GM20431 (cell line): ENCODE measurements at regions not wholly inside any gene's neighbourhood (a gene's known extent, or its start where the extent isn't known, plus 50 kb on each side); places are given as distances from the start of the nearest gene placed in this dataset.

Experiments used
- in situ Hi-C: fragments of 300-500 bp; cut with MseI, MboI; formaldehyde crosslinking; loops from one replicate; pipeline ENCODE4 v1.15.0; 2020; ENCODE audit warnings: low sequenced_read_pairs; ENCODE audit not compliant: unreplicated experiment

GRCh38 chr10:30770229-30770628 lies 140.7 kb upstream of the LYZL2 start:
- in situ Hi-C loops, result loop anchor here (25.0 kb wide), 1 partner anchor 1017 kb away; no protein-coding TSS in a partner anchor

- in situ Hi-C loops, result loop anchor here (25.0 kb wide), 1 partner anchor 1018 kb away; no protein-coding TSS in a partner anchor
Observed at GRCh38 chr10:30769361-30769760, 139.8 kb upstream of the LYZL2 start.

- in situ Hi-C loops, result loop anchor here (25.0 kb wide), 1 partner anchor 1022 kb away; no protein-coding TSS in a partner anchor
Observed at GRCh38 chr10:30765616-30766015, 136.1 kb upstream of the LYZL2 start.

DNA sequence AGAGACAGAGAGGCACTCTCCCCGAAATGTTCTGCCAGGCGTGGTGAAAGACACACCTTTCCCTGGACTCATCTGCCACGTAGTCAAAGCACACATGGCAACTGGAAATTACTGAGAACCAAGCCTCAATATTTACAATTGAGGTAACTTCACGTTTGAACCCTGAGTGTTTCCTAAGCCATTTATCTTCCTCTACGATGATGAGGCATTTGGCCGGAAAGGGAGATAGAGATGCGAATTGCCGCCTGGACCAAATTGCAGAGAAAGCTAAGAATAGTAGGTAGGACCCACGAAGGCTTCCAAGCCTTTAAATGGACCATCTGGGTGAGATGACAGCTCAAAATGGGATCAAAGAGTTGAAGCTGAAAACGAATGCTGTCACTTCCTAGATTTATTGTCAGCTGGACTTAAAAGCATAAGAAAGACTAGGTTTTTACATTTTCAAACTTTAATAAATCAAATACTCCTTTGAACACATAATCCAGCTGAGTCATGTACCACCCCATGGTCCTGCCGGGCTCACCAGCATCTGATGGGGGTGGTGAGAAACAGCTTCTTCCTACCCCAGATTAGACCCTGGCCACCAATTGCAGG lies 135.6 kb upstream of the LYZL2 start:
- in situ Hi-C loops, result loop anchor here (25.0 kb wide), 1 partner anchor 1022 kb away; no protein-coding TSS in a partner anchor

GRCh38 chr10:30763918-30764317 lies 134.4 kb upstream of the LYZL2 start:
- in situ Hi-C loops, result loop anchor here (25.0 kb wide), 1 partner anchor 1023 kb away; no protein-coding TSS in a partner anchor

- in situ Hi-C loops, result loop anchor here (25.0 kb wide), 1 partner anchor 1025 kb away; no protein-coding TSS in a partner anchor
Observed at GRCh38 chr10:30762620-30763019, 133.1 kb upstream of the LYZL2 start.

DNA sequence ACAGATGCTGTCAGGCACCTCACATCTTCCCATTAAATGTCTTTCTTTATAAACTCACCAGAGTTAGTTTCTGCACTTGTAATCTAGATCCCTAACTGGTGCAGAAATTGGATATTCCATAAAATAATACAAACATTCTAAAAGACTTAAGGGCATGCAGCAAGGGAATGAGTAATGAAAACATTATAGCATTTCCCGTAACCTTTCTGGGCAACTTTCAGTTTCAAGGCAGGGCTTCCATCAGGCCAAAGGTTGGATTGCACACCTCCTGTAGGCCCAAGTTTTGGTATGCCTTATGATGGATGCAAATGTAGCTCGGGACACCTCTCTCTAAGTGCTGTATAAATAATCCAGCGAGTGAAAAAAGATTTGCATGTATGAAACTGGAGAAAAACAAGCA lies 129.9 kb upstream of the LYZL2 start:
- in situ Hi-C loops, result loop anchor here (25.0 kb wide), 1 partner anchor 1028 kb away; no protein-coding TSS in a partner anchor

- in situ Hi-C loops, result loop anchor here (25.0 kb wide), 1 partner anchor 1029 kb away; no protein-coding TSS in a partner anchor
Observed at GRCh38 chr10:30758338-30758737, 128.8 kb upstream of the LYZL2 start.

DNA sequence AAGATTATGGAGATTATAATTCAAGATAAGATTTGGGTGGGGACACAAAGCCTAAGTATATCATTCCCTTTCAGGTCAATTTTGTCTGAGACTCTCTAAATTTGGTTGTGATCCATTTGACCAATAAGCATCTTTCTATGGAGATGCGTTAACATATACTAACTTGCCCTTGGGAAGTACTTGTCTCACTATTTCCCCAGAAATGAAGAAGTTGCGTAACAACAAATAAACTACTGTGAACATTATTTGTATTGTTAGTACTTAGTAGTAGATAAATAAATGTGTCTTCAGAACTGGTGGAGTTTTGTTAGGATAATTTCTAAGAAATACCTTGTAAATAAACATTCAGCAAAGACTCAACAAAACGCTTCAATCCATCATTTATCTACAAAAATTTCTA lies 127.3 kb upstream of the LYZL2 start:
- in situ Hi-C loops, result loop anchor here (25.0 kb wide), 1 partner anchor 1030 kb away; no protein-coding TSS in a partner anchor

DNA sequence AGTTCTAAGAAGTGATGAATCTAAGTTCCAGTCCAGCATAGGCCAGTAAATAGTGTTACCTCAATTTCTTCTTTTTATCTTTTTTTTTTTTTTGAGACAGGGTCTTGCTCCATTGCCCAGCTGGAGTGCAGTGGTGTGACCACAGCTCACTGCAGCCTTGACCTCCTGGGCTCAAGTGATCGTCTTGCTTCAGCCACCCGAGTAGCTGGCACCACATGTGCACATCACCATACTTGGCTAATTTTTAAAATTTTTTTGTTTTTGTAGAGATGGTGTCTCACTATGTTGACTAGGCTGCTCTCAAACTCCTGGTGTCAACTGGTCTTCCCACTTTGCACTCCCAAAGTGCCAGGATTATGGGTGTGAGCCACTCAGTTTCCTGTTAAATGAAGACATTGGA lies 126.6 kb upstream of the LYZL2 start:
- in situ Hi-C loops, result loop anchor here (25.0 kb wide), 1 partner anchor 1031 kb away; no protein-coding TSS in a partner anchor

DNA sequence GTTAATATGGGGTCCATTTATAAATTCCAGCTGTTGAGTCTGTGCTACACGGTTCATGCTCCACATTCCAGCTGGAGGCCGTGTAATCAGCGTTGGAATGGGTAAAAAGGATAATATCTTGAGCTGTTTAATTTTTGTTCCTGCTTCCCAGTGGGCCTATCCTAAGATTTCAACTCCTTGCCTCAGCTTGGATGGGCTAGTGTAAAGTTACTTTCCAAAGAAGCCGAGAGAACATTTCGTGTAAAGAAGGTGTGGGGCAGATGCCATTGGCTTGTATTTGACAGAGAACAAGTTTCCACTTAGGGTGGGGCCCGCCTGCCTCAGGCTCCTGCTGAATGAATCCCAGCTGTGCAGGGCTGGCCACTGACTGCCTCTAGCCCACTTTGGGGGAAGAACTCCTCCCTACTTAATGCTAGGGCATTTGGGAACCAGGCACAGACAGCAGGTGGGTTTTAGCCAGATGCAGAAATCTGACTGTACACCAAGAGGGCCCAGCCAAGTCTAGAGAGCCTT lies 125.9 kb upstream of the LYZL2 start:
- in situ Hi-C loops, result loop anchor here (25.0 kb wide), 1 partner anchor 1032 kb away; no protein-coding TSS in a partner anchor

- in situ Hi-C loops, result loop anchor here (25.0 kb wide), 1 partner anchor 1035 kb away; no protein-coding TSS in a partner anchor
Observed at GRCh38 chr10:30752481-30752881, 122.9 kb upstream of the LYZL2 start.

DNA sequence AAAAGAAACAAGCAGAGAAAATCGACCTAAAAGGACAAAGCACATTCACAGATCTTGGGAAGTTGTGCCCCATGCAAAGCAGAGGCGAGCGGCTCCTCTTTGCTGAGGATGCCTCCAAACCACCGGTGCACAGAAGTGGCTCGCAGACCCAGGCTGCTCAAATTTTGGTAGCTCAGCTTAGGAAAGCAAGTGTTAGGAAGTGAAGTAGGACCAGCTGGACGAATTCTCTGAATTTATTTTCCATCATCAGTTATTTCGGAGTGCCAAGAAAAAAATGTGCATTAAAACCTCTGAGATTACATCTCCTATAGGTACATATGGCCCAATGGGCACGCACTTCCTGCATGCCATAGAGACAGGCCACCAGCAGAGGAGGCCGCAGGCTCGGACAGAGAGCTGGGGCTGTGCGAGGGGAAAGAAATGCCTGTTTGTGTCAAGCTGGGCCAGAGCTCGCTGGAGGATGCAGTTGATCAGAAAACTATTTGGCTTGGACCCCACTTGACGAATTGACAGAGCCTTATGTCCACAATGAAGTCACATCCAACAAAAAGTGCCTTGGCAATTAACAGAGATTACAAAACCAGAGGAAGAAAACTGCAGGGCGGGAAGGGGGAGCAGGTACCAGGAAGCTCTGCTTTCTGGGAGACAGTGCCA lies 122.3 kb upstream of the LYZL2 start:
- in situ Hi-C loops, result loop anchor here (25.0 kb wide), 1 partner anchor 1035 kb away; no protein-coding TSS in a partner anchor

DNA sequence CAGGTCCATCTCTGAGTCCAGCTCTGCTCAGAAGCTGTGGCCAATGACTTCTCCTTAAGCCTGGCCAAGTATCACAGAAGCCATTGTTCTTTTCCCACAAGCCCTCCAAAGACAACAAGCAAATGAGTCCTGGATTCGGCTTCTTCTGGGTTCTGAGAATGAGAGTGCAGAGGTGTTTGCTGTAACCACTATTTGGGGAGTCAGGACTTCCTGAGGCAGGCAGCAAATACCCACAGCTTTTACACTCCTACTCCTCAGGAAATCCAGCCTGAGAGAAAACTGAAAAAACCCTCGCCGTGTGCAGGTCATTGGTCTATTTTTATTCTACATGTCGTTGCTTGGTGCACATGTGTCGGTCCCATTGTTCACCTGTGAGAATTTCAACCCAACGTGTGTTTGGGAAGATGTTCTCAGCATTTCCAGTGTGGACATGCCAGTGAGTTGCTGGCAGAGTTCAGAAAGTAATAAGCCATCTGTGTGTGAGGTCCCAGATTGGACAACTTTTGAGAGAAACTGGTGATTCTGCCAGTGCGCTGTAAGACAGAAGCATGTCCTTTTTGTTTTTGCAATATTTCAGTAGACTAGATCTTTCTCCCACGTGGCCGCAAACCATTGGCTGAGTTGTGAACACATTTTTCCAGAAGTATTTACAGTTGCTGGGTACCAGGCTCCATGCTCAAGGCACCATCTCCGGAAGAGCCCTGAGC lies 121.6 kb upstream of the LYZL2 start:
- in situ Hi-C loops, result loop anchor here (25.0 kb wide), 1 partner anchor 1036 kb away; no protein-coding TSS in a partner anchor

DNA sequence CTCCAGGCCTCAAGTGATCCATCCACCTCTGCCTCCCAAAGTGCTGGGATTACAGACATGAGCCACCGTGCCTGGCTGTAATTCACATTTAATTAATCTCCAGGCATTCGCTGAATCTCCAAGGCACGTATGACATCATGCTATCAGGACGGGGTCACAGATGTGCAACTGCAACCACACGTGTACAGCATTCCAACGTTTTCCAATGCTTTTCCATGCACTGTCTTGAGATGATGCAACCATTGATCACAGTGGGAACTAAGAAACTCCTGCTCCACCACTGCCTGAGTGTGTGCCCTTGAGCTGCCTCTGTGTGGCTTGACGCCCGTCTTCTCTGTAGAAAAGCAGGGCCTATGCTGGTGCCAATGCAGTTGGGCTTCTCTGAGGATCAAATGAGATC lies 119.8 kb upstream of the LYZL2 start:
- in situ Hi-C loops, result no loop called here

GRCh38 chr10:30748152-30748973 lies 118.8 kb upstream of the LYZL2 start:
- in situ Hi-C loops, result no loop called here

DNA sequence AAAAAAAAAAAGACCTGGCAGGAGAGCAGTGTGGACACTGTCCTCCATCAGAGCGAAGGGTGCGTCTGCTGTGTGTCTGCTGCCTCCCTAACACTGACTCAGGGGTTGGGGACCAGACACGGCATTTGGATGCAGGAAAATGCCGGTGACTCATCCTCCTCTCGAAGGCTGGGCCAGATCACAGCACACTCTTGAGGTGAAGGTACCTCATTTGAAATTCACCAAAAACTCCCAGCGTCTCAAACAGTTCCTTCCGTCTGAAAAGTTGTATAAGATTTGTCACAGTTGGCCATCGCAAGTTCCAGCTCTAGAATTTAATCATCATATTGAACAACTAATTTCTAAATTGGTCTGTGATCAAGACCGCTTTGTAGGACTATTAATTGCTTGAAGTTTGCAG lies 118.1 kb upstream of the LYZL2 start:
- in situ Hi-C loops, result no loop called here

DNA sequence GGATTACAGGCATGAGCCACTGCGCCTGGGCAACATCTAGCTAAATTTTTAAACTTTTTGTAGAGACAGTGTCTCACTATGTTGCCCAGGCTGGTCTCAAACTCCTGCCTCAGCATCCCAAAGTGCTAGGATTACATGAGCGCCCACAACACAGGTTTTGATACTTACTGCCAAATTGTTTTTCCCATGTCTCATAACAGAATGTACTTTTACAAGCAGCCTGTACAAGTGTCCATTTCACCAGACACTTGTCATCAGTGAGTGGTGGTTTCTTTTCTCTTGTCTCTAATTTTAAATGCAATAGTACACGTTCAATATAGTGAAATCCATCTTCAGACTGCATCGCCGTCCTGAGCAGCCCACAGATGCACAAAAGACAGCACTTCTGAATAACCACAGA lies 116.4 kb upstream of the LYZL2 start:
- in situ Hi-C loops, result no loop called here

DNA sequence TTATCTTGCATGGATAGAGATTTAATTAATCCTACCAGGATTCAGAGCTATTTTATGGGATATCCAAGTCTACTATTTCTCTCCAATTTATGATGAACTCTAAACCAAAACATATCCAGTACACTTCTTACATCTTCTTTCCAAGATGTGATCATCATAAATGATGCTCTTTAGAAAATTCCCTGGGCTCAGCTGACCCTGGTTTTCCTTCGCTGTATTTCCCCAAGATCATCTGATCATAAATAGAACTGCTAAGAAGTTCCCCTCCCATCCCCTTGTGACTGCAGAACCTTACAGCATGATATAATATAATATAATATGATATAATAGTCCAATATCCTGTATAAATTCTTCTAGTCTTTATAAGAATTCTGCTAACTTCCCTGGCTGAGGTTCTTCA lies 114.6 kb upstream of the LYZL2 start:
- in situ Hi-C loops, result no loop called here
